NCI-H2081 (cell line): ENCODE measurements at regions not wholly inside any gene's neighbourhood (a gene's known extent, or its start where the extent isn't known, plus 50 kb on each side); places are given as distances from the start of the nearest gene placed in this dataset.

Experiments used
- DNase-seq, 2 experiments: peaks; one replicate each; lab custom pipeline; 2025; lab: John Stamatoyannopoulos, UW

GRCh38 chr4:37073226-37073840 lies 171.2 kb upstream of the NWD2 start:
- no peak for DNase-seq

- DNase-seq = no peak
Observed at GRCh38 chr4:37082912-37083311, 161.6 kb upstream of the NWD2 start.

GRCh38 chr4:37095925-37096324 lies 148.6 kb upstream of the NWD2 start:
- DNase-seq = no peak

GRCh38 chr4:37101182-37101581 lies 143.4 kb upstream of the NWD2 start:
- DNase-seq = no peak

- no peak for DNase-seq
Observed at GRCh38 chr4:37101686-37102085, 142.9 kb upstream of the NWD2 start.

GRCh38 chr4:37109756-37110155 lies 134.8 kb upstream of the NWD2 start:
- DNase-seq = no peak

GRCh38 chr4:37124800-37125199 lies 119.7 kb upstream of the NWD2 start:
- peak in 1 of 2 experiments; percentile 5 for DNase-seq

GRCh38 chr4:37126051-37126450 lies 118.5 kb upstream of the NWD2 start:
- no peak for DNase-seq

- DNase-seq = no peak
Observed at GRCh38 chr4:37130465-37130864, 114.1 kb upstream of the NWD2 start.

GRCh38 chr4:37132351-37132974 lies 112.1 kb upstream of the NWD2 start:
- no peak for DNase-seq

GRCh38 chr4:37132975-37133360 lies 111.6 kb upstream of the NWD2 start:
- DNase-seq = no peak

- DNase-seq = no peak
Observed at GRCh38 chr4:37138019-37138653, 106.4 kb upstream of the NWD2 start.

GRCh38 chr4:37138789-37139188 lies 105.8 kb upstream of the NWD2 start:
- no peak for DNase-seq

GRCh38 chr4:37139987-37140386 lies 104.6 kb upstream of the NWD2 start:
- DNase-seq = no peak

GRCh38 chr4:37146260-37146659 lies 98.3 kb upstream of the NWD2 start:
- no peak for DNase-seq

- no peak for DNase-seq
Observed at GRCh38 chr4:37157476-37158167, 86.9 kb upstream of the NWD2 start.

- no peak for DNase-seq
Observed at GRCh38 chr4:37160653-37161052, 83.9 kb upstream of the NWD2 start.

- DNase-seq = no peak
Observed at GRCh38 chr4:37165844-37166243, 78.7 kb upstream of the NWD2 start.

GRCh38 chr4:37169956-37170355 lies 74.6 kb upstream of the NWD2 start:
- no peak for DNase-seq

- no peak for DNase-seq
Observed at GRCh38 chr4:37188100-37188499, 56.4 kb upstream of the NWD2 start.
